ENCODE measurements at regions not wholly inside any gene's neighbourhood (a gene's known extent, or its start where the extent isn't known, plus 50 kb on each side); places are given as distances from the start of the nearest gene placed in this dataset.
"Not testable (repeated sequence)": the region's sequence is repeated elsewhere in the genome, so short reads cannot be mapped to it uniquely, and the experiment has no call there.

DNA sequence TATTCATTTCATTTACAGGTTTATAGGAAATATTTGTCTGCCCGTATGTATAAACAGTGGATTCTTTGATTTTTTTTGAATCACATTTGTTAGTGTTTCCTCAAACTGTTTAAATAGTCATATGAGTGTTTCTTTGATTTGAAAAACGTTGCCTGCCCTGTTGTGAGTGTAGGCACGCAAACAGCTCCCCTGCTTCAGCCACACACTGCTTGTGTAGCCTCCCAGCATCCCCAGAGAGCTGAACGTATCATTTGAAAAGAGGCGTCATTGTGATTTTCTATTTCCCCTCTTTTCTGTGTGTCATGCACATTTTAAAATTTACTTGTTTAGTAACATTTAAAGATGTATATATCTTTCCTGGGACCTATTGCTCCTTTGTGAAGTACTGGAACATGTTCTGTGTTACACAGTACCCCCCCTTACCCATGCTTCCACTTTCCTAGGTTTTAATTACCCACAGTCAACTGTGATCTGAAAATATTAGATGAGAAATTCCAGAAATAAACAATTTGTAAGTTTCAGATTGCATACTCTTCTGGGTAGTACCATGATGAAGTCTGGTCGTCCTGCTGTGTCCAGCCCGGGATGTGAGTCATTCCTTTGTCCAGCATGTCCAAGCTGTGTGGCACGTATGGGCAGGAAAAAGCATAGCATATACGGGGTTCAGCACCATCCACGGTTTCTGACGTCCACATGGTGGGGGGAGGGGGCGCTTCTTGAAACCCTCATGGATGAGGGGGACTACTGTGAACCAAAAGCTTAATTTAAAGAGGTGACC is 78.7 kb downstream of the NPIPB11 start:
- DNase-seq, result not testable (repeated sequence)

DNA sequence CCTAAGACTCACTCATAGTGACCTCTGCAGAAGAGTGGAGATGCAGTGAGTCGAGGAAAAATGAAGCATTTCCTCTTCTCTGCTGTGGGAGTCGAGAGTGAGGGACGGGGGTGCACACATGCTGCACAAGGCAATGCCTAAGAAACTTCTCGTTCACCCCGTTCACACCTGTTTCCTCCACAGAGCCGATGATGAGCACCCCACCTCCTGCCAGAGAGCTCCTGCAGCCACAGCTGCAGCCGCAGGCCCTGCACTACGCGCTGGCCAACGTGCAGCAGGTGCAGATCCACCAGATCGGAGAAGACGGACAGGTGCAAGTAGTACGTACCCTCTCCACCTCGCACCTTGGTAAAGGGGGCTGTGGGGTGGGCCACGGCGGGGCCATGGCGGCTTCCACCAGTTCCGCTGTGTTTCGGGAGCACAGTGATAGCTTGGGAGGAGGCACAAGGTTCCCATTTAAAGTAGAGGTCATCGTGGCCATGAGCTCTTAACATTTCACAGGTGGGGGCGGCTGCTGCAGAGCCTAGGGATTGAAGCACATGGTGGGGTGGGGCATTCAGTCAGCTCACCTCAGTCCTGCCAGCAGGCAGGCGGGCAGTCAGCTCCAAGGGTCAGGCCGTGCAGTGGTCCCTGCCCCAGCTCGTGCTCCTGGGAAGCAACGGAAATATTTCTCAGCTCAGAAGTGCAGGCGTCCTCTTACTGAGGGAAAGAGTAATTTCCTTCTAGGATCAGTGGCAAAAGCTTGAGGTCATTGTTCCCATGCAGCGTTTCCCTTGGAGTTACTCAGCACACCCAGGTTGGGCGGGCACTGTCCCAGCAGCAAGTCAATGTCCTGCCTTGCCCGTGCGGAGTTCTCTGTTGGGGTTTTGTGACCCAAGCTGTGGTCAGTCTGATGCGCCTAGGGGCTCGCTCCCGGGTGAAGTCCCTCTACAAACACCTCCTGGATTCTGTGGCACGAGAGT is 80.1 kb downstream of the NPIPB11 start:
- not testable (repeated sequence) for DNase-seq

DNA sequence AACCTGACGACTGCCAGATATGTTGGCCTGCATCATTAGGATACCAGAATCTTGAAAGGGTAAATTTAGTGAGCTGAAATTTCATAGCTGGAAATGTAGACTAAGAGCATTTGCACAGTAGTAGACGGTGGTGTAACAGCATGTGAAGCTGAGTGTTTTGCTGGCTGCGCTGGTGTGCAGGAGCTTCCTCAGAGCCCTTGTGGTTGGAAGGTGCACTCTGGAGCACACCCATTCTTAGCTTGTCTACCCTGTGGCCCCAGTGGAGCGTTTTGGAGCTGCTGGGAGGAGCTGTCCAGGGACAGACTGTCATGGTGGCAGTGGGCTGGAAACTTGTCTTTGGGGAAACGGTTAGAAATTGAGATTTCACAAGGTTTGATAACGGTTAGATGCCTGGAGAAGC is 82.8 kb downstream of the NPIPB11 start:
- DNase-seq, result not testable (repeated sequence)

DNA sequence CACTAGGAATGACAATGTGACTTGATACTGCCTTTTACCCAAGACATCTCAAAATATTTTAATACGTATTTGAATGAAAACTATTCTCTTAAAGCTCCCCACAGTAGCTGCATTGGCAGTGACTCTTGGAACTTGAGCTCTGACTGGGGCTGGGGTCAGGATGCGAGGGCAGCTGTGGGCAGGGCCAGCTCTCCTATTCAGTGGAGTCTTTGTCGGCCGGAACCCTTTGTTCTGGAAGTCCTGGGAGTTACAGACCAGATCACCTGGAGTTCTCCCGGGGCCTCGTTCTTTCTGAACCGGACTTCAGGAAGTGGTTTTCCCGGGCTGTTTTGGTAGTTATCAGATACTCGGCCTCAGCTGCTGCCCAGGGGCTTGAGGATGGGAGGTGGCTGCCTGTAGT is 84.9 kb downstream of the NPIPB11 start:
- DNase-seq, result peak; percentile 78

DNA sequence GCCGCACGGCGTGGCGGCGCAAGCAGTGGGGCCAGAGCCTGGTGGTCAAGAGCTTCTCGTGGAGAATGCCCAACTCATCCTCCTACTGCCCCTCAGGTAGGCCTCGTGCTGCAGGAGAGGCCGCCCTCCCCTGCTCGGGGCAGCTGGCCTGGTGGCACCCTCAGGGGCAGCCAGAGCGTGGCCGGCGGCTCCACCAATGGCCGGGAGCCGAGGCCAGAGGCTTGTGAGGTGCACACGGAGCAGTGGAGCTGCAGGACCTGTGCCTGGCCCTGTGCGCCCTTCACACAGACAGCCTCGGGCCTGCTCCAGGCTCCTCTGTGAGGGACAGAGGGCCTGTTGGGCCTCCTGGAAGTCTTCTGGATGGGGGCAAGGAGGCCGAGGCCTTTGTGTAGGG is 85.5 kb downstream of the NPIPB11 start:
- no peak for DNase-seq

DNA sequence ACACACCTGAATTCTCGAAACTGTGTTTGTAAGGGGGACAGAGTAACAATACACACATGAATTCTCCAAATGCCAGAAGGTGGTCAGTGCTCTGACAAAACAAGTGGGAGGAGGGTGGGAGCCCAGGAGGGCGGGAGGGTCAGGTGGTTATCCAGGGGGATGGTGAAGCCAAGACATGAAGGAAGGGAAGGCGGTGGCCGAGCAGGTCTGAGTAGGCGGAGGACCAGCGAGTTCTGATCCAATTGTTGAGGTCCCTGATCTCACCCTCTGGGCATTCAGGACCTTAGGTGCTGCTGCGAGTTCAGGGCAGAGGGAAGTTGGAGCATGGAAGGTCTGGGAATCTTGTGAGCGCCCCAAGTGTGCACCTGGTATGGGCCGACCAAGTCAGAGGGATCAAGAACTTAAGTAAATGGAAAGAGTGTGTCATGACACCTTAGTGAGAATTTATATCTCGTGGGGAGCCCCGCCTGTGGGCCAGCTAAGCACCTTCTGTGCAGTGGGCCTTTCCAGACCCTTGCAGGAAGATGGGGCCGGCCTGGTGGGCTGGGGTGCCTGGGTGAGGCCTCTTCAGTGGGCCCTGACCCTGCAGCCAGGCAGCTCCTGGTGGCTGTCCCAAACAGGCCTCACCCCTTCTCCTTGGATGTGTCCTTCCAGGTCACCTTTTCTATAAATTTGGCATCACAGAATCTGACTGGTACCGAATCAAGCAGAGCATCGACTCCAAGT is 86.1 kb downstream of the NPIPB11 start:
- DNase-seq, result no peak

DNA sequence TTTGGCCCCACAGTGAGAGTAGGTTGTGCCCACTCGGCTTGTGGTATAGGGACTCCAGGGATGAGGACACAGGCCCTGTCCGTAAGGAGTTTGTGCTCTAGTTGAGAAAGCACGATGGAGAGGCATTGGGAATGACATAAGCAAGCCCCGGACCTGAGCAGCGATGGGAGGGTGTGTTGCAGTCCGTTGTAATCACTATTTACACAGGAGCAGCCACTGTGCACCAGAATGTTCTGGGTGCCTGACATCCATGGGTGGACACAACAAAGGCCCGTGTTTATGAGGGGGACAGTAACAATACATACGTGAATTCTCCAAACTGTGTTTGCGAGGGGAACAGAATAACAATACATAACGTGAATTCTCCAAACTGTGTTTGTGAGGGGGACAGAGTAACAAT is 86.8 kb downstream of the NPIPB11 start:
- DNase-seq, result no peak

DNA sequence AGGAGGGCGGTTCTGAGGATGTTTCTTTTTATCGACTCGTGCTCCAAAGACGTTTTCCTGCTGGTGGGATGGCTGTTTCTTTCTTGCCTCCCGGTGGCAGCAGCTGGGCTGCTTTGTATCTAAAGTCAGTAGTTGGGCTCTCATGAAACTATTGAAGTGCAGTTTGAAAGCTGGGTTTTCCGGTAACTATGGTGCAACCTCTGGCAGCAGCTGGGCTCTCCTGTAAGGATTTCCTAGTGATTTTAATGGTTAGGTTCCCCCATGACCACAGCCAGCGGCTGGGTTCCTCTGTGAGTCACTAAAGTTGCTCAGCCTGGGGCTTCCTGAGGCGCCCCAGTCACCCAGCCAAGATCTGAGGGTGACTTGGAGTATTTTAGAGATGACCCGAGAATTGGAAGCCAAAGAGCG is 87.9 kb downstream of the NPIPB11 start:
- DNase-seq, result not testable (repeated sequence)

DNA sequence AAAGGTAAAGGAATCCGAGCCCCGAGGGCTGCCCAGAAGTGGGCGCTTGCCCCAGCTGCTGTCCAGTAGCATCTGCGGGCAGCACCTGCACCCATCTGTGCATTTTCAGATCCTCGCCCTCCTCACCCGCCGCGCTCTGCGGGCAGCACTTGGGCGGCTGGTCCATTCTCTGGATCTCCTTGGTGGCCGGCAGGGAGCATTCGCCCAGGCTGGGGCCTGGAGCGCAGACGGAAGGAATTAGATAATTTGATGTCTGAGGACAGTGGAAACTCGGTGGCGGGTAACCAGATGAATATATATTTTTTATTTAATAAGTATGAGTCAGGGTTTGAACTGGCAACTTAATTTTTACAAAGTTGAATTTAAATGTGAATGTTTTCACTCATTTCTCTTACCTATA is 88.5 kb downstream of the NPIPB11 start:
- DNase-seq, result no peak

DNA sequence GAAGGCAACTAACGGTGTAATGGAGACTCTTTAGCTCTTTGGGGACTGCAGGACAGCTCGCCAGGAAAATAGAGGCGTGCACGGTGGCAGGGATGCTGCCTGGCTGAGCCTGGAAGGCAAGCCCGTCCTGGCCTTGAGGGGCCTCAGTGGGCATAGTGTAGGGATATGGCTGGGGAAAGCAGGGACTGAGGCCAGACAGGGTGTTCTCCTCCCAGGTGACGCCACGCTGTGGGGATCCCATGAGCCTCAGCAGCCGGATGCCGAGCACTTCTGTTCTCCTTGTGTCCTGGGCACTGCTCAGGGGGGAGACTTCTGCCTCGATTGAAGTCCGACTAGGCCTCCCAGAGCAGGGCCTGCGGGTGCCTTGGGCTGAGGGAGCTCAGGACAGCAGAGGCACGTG is 89.2 kb downstream of the NPIPB11 start:
- no peak for DNase-seq

DNA sequence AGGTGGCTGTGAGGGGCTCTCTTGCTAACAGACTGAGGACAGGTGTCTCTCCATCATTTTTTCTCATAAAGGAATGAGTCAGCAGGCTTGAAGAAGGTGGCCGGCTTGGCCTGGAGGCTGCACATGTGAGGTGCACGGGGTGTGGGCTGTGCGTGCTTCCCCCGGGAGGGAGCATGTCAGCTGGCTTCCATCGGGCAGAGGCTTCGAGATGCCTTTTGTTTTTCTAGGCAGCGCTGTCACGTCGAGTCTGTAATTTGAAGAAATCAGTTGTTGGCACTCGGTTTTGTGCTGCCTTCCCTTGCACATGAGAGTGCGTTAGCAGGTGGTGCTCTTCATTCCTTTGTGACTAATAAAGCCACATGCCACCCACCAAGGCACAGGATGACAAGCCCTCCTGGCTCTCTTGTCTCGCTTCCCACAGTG is 89.7 kb downstream of the NPIPB11 start:
- DNase-seq, result no peak

DNA sequence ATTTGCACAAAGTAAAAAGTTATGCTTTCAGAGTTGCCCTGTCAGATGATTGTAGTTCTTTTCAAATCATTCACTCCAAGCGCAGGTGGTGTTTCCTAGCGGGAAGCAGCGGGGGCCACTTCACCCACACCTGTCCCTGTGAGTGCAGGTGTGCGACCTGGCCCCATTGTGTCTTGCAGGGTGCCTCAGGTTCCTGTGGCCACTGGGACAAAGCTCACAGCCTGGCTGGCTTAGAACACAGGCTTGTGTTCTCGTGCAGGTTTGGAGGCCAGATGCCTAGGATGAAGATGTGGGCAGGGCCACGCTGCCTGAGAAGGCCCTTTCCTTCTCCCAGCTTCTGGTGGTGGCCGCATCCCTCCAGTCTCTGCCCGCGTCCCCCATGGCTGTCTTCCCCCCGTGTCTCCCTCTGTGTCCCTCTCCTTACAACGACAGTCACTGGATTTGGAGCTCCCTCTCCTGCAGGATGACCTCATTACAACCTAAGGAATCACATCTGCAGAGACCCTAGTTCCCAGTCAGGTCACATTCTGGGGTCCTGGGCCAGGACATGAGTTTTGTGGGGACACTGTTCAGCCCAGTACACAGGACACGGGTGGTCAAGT is 90.5 kb downstream of the NPIPB11 start:
- DNase-seq, result peak; percentile 66

DNA sequence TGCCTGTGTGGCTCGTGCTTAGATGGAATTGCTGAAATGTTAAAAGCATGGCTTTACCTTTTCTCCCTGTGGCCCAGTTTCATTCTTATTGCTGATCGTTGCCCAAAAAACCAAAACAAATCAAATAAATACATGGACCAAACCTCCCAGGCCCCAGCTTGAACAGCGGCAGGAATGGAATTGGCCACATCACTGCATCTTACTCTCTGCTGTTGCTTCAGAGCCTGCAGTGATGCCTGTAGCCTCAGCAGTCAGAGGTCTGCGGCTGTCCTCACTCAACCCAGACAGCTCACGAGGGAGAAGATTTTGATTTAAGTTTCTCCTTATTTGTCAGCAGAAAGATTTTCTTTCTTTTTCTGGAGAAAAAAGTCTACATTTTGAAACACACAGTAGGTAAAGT is 91.5 kb downstream of the NPIPB11 start:
- no peak for DNase-seq

DNA sequence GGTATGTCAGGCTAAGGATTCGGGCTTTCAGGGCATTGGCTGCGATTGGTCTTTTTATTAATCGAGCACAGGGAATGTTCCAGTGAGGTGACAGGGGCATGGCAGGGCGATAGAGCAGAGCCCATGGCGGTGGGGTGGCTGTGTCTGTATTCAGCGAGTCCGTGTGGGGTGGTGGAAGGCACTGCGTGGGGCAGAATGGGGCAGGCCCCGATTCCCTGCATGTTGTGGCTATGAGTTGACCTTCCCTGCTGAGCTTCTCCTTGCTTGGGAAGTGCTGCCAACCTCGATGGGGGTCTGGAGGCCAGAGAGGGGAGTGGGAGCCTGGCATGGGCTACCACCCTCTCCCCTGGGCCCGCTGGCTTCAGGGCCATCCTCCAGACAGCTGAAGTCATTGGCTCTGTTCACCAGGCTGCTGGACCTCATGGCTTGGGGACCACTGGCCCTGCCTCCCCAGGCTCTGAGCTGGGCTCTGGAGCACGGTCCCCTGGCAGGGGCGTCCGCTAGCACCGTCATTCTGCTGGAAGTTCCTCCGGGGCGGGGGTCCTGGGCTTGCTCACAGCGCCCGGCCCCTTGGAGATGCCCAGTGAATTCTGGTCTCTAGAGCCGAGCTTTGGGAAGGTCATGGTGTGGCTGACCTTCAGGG is 92.1 kb downstream of the NPIPB11 start:
- DNase-seq, result no peak

DNA sequence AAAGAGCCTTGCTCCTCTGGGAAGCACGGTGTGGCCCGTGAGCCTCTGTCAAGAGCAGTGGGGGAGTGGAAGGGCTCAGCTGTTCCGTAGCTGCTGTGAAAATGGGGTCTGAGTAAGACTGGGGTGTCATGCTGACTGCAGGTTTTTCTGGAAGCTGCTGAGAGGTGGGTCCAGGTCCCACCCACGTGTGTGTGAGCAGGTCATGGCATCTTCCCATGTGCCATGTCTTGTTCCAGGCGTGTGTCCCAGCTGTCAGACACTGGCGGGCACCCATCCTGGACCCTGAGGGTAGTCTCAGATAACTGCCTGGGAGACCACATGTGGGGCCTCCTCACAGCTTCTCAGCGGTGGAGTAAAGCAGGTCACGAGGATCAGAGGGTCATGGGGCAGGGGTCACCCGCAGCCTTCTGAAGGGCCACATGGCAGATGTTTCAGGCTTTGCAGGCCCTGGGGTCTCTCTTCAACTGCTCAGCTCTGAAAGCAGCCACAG is 92.9 kb downstream of the NPIPB11 start:
- no peak for DNase-seq

DNA sequence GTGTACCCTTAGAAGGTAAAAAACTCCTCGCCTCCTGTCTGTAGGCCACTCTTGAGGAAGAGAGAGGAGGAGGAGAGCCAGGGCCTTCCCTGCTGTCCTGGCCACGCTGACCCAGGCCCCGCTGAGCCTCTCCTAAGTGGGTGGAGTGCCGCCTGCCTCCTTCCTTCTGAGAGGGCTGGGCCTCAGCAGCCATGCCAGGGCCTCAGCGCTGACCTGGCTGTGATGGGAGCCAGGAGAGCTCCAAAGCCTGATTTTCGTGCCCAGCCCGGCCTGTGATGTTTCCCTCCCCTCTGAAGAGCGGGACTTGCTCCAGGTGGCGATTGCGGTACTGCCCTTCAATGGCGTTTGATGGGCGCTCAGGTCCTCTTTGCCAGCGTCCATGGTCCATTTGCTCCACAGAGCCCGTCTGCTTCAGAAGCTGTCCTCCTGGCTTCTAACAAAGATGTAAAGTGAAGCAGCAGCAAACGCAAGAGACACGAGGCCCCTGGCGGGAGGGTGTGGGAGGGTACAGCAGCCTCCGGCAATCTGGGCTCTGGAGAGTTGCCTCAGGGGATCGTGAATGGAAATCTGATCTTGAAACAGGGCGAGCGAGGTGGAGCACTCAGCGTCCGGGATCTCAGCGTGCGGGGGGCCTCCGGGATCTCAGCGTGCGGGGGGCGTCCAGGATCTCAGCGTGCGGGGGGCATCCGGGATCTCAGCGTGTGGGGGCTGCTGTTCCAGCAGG is 93.5 kb downstream of the NPIPB11 start:
- no peak for DNase-seq

DNA sequence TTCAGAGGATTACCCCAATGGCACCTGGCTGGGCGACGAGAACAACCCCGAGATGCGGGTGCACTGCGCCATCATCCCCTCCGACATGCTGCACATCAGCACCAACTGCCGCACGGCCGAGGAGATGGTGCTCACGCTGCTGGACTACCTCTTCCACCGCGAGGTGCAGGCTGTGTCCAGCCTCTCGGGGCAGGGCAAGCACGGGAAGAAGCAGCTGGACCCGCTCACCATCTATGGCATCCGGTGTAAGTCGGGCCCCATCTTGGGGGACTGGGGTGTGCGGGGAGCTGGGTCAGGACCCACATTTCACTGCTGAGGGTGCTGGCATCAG is 94.2 kb downstream of the NPIPB11 start:
- DNase-seq, result not testable (repeated sequence)

DNA sequence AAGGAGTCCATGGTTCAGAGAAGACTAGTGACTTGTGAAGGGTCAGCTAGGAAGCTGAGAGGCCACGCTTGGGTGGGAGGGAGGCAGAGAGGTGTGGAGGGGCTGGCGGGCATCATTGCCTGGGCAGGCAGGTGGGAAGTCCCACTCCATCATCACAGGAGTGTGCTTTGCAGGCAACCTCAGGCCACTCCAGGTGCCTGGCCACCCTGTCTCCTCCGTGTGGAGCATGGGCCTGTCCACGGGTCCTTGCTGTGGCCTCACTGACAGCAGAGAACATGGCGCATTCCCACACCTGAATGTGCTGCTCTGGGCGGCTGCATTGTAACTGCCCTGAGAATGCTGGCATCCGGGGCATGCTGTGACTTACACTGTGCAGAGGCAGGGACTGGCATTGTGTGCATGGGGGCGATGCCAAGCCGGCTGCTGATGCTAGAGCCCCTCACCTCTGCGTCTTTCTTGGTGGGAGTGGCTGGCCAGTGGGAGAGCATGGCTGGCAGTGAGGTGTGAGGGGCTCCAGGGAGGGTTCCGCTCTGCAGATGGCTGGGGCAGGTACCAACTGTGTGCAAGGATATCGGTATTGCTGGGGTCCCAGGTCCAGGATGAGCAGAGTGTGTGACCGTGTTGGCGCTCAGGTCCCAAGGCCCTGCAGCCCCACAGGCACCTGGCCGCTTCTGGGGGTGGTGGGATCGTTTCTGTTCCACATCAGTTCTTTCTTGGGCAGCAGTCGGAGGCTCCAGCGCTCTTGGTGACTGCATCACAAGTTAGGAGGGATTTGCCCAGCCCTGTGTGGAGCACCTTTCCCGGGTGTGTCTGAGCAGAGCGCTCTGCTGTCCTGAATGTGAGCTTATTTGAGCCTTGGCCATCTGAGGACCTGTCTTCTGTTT is 94.8 kb downstream of the NPIPB11 start:
- no peak for DNase-seq

DNA sequence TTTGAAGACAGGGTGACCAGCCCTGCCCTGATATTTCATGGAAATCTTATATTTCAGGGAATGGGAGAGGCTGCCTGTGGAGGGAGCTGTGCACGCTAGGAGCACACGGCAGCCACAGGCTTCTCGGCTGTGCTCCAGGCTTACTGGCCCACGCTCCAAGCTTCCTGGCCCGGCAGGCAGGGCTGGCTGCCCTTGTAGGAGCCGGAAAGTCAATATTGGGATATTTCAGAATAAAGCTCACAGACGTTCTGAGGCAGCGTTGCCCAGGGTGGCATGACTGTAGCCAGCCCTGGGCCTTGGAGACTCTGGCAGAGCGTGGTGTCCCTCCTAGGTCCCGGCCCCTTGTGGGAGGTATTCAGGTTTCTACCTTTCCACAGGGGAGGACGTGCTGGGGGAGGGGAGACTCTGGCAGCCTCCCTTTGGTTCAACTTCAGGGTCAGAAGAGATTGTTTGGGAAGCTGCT is 95.6 kb downstream of the NPIPB11 start:
- no peak for DNase-seq

DNA sequence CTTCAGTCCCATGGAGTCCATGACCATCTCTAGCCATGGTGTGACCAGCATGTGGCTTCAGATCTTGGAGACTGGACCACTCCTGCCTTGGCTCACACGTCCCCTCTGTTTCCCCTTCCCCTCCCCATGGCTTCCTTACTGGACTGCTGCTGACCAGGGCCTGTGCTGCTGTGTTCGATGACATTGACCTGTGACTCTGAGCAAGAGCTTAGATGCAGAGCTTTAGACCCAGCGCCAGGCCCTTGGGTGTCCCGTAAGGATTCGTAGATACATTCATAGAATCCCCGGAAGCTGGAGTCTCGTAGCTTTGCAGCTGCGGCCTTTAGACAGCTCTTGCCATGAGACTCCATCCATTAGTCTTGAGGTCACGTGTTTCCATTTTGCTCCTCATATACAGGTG is 96.3 kb downstream of the NPIPB11 start:
- DNase-seq, result not testable (repeated sequence)

All from islet precursor cell (in vitro differentiated cells).